ENCODE measurements at regions not wholly inside any gene's neighbourhood (a gene's known extent, or its start where the extent isn't known, plus 50 kb on each side); places are given as distances from the start of the nearest gene placed in this dataset.
"Not testable (repeated sequence)": the region's sequence is repeated elsewhere in the genome, so short reads cannot be mapped to it uniquely, and the experiment has no call there.

GRCh38 chr9:62807424-62807823 is 1617.6 kb downstream of the SPATA31A7 start:
- TF ChIP-seq, protein P1, sequence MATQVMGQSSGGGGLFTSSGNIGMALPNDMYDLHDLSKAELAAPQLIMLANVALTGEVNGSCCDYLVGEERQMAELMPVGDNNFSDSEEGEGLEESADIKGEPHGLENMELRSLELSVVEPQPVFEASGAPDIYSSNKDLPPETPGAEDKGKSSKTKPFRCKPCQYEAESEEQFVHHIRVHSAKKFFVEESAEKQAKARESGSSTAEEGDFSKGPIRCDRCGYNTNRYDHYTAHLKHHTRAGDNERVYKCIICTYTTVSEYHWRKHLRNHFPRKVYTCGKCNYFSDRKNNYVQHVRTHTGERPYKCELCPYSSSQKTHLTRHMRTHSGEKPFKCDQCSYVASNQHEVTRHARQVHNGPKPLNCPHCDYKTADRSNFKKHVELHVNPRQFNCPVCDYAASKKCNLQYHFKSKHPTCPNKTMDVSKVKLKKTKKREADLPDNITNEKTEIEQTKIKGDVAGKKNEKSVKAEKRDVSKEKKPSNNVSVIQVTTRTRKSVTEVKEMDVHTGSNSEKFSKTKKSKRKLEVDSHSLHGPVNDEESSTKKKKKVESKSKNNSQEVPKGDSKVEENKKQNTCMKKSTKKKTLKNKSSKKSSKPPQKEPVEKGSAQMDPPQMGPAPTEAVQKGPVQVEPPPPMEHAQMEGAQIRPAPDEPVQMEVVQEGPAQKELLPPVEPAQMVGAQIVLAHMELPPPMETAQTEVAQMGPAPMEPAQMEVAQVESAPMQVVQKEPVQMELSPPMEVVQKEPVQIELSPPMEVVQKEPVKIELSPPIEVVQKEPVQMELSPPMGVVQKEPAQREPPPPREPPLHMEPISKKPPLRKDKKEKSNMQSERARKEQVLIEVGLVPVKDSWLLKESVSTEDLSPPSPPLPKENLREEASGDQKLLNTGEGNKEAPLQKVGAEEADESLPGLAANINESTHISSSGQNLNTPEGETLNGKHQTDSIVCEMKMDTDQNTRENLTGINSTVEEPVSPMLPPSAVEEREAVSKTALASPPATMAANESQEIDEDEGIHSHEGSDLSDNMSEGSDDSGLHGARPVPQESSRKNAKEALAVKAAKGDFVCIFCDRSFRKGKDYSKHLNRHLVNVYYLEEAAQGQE (IDR thresholded peaks at IDR 0.05; ENCODE audit: low read depth, low read length): not testable (repeated sequence)
- TF ChIP-seq, protein P2, sequence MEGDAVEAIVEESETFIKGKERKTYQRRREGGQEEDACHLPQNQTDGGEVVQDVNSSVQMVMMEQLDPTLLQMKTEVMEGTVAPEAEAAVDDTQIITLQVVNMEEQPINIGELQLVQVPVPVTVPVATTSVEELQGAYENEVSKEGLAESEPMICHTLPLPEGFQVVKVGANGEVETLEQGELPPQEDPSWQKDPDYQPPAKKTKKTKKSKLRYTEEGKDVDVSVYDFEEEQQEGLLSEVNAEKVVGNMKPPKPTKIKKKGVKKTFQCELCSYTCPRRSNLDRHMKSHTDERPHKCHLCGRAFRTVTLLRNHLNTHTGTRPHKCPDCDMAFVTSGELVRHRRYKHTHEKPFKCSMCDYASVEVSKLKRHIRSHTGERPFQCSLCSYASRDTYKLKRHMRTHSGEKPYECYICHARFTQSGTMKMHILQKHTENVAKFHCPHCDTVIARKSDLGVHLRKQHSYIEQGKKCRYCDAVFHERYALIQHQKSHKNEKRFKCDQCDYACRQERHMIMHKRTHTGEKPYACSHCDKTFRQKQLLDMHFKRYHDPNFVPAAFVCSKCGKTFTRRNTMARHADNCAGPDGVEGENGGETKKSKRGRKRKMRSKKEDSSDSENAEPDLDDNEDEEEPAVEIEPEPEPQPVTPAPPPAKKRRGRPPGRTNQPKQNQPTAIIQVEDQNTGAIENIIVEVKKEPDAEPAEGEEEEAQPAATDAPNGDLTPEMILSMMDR (IDR thresholded peaks at IDR 0.05): not testable (repeated sequence)
- not testable (repeated sequence) for TF ChIP-seq MAX (IDR thresholded peaks at IDR 0.05; ENCODE audit: low read depth); GABPA (IDR thresholded peaks at IDR 0.05; ENCODE audit: low read depth); SMC3 (IDR thresholded peaks at IDR 0.05; ENCODE audit: low read depth, low read length); PBX3 (IDR thresholded peaks at IDR 0.05); POLR2AphosphoS5 (IDR thresholded peaks at IDR 0.05; ENCODE audit: low read depth, low read length); FOXJ3 (CRISPR knock-in tag; IDR thresholded peaks at IDR 0.05); EP300 (IDR thresholded peaks at IDR 0.05; ENCODE audit: borderline replicate concordance in 1 of 2, low read depth in 1 of 2, low read length in 1 of 2)
- TF ChIP-seq, protein P3, sequence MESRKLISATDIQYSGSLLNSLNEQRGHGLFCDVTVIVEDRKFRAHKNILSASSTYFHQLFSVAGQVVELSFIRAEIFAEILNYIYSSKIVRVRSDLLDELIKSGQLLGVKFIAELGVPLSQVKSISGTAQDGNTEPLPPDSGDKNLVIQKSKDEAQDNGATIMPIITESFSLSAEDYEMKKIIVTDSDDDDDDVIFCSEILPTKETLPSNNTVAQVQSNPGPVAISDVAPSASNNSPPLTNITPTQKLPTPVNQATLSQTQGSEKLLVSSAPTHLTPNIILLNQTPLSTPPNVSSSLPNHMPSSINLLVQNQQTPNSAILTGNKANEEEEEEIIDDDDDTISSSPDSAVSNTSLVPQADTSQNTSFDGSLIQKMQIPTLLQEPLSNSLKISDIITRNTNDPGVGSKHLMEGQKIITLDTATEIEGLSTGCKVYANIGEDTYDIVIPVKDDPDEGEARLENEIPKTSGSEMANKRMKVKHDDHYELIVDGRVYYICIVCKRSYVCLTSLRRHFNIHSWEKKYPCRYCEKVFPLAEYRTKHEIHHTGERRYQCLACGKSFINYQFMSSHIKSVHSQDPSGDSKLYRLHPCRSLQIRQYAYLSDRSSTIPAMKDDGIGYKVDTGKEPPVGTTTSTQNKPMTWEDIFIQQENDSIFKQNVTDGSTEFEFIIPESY (IDR thresholded peaks at IDR 0.05; ENCODE audit: borderline replicate concordance, low read depth): not testable (repeated sequence)
- TF ChIP-seq, protein P4, sequence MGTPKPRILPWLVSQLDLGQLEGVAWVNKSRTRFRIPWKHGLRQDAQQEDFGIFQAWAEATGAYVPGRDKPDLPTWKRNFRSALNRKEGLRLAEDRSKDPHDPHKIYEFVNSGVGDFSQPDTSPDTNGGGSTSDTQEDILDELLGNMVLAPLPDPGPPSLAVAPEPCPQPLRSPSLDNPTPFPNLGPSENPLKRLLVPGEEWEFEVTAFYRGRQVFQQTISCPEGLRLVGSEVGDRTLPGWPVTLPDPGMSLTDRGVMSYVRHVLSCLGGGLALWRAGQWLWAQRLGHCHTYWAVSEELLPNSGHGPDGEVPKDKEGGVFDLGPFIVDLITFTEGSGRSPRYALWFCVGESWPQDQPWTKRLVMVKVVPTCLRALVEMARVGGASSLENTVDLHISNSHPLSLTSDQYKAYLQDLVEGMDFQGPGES (IDR thresholded peaks at IDR 0.05; ENCODE audit: low read depth, low read length): not testable (repeated sequence)
